H9 (cell line): ENCODE measurements at regions not wholly inside any gene's neighbourhood (a gene's known extent, or its start where the extent isn't known, plus 50 kb on each side); places are given as distances from the start of the nearest gene placed in this dataset.

ENCODE experiments used
- DNase-seq: peaks from one replicate; pipeline ENCODE4 v3.0.0-alpha.2; 2017
- H2AFZ ChIP-seq: one replicate; pipeline ENCODE4 v1.6.1; 2013; ENCODE audit warnings: mild to moderate bottlenecking, low read length, control low read depth, moderate library complexity
- H2AK5ac ChIP-seq: 2 replicates; pipeline ENCODE4 v1.6.1; 2013; ENCODE audit warnings: low read length, control low read depth, mixed read lengths; ENCODE audit not compliant: insufficient read length
- H2BK120ac ChIP-seq: one replicate; pipeline ENCODE4 v1.6.1; 2013; ENCODE audit warnings: low read depth, mild to moderate bottlenecking, low read length, control low read depth, inconsistent platforms; ENCODE audit not compliant: poor library complexity, severe bottlenecking
- H2BK12ac ChIP-seq: 2 replicates; pipeline ENCODE4 v1.6.1; 2013; ENCODE audit warnings: low read length, control low read depth, mixed read lengths, low read depth; ENCODE audit not compliant: insufficient read length
- H2BK15ac ChIP-seq: 2 replicates; pipeline ENCODE4 v1.6.1; 2013; ENCODE audit warnings: low read depth, low read length, control low read depth
- H2BK20ac ChIP-seq: one replicate; pipeline ENCODE4 v1.6.1; 2013; ENCODE audit warnings: low read depth, mild to moderate bottlenecking, low read length, control low read depth, inconsistent platforms; ENCODE audit not compliant: poor library complexity, severe bottlenecking
- H2BK5ac ChIP-seq: 2 replicates; pipeline ENCODE4 v1.6.1; 2013; ENCODE audit warnings: low read length, control low read depth, mixed read lengths; ENCODE audit not compliant: insufficient read length
- H3K14ac ChIP-seq: 2 replicates; pipeline ENCODE4 v1.6.1; 2013; ENCODE audit warnings: low read length, control low read depth; ENCODE audit not compliant: insufficient read depth
- H3K18ac ChIP-seq: 2 replicates; pipeline ENCODE4 v1.6.1; 2013; ENCODE audit warnings: low read depth, mild to moderate bottlenecking, mixed read lengths, low read length, control low read depth; ENCODE audit not compliant: insufficient read length
- H3K23ac ChIP-seq: 2 replicates; pipeline ENCODE4 v1.6.1; 2013; ENCODE audit warnings: low read length, control low read depth, mixed read lengths, low read depth; ENCODE audit not compliant: insufficient read length
- H3K23me2 ChIP-seq: 2 replicates; pipeline ENCODE4 v1.6.1; 2013; ENCODE audit warnings: low read depth, mild to moderate bottlenecking, mixed read lengths, low read length, control low read depth; ENCODE audit not compliant: insufficient read length, poor library complexity, severe bottlenecking
- H3K27ac ChIP-seq: 2 replicates; pipeline ENCODE4 v1.5.1; 2013; ENCODE audit warnings: low read length, control low read depth, mixed read lengths, low read depth; ENCODE audit not compliant: insufficient read length
- H3K27me3 ChIP-seq: 2 replicates; pipeline ENCODE4 v1.6.1; 2013; ENCODE audit warnings: low read length, control low read depth, inconsistent platforms; ENCODE audit not compliant: insufficient read depth
- H3K4ac ChIP-seq: 2 replicates; pipeline ENCODE4 v1.6.1; 2013; ENCODE audit warnings: low read depth, mild to moderate bottlenecking, control low read depth, inconsistent platforms, low read length, moderate library complexity
- H3K4me1 ChIP-seq: 2 replicates; pipeline ENCODE4 v1.6.1; 2013; ENCODE audit warnings: low read length, control low read depth, inconsistent platforms; ENCODE audit not compliant: insufficient read depth
- H3K4me2 ChIP-seq: 2 replicates; pipeline ENCODE4 v1.6.1; 2013; ENCODE audit warnings: low read length, control low read depth, mixed read lengths; ENCODE audit not compliant: insufficient read length, insufficient read depth
- H3K56ac ChIP-seq: 2 replicates; pipeline ENCODE4 v1.6.1; 2013; ENCODE audit warnings: low read depth, mild to moderate bottlenecking, mixed read lengths, low read length, control low read depth; ENCODE audit not compliant: insufficient read length
- H3K79me1 ChIP-seq: 2 replicates; pipeline ENCODE4 v1.6.1; 2013; ENCODE audit warnings: low read depth, mild to moderate bottlenecking, moderate library complexity, low read length, control low read depth, inconsistent platforms; ENCODE audit not compliant: insufficient read depth, poor library complexity, severe bottlenecking
- H3K79me2 ChIP-seq: 2 replicates; pipeline ENCODE4 v1.6.1; 2013; ENCODE audit warnings: low read length, control low read depth, inconsistent platforms; ENCODE audit not compliant: insufficient read depth
- H3K9ac ChIP-seq: 2 replicates; pipeline ENCODE4 v1.6.1; 2013; ENCODE audit warnings: low read length, control low read depth, mixed read lengths; ENCODE audit not compliant: insufficient read length; ENCODE audit errors: extremely low read depth
- H3K9me3 ChIP-seq: one replicate; pipeline ENCODE4 v1.6.1; 2013; ENCODE audit warnings: low read depth, low read length, inconsistent platforms; ENCODE audit not compliant: control insufficient read depth
- H3T11ph ChIP-seq: one replicate; pipeline ENCODE4 v1.6.1; 2013; ENCODE audit warnings: mild to moderate bottlenecking, low read length, control low read depth, inconsistent platforms
- H4K20me1 ChIP-seq: one replicate; pipeline ENCODE4 v1.6.1; 2013; ENCODE audit not compliant: control insufficient read depth, insufficient read length, insufficient read depth
- H4K5ac ChIP-seq: 2 replicates; pipeline ENCODE4 v1.6.1; 2013; ENCODE audit warnings: low read depth, mild to moderate bottlenecking, mixed read lengths, low read length, control low read depth; ENCODE audit not compliant: insufficient read length
- H4K8ac ChIP-seq: replicated peaks from 2 replicates; pipeline ENCODE4 v1.6.1; 2013; ENCODE audit warnings: low read length, control low read depth, mixed read lengths, low read depth; ENCODE audit not compliant: insufficient read length
- H4K91ac ChIP-seq: 2 replicates; pipeline ENCODE4 v1.6.1; 2013; ENCODE audit warnings: low read depth, mild to moderate bottlenecking, moderate library complexity, mixed read lengths, low read length, control low read depth; ENCODE audit not compliant: insufficient read length
- H3K27ac Mint-ChIP-seq, 3 experiments: 2 replicates in 2 of 3; 3 replicates in 1 of 3; pipeline ENCODE4 v1.8.0; 2020 to 2021; ENCODE audit warnings: mixed read lengths in 3 of 3, mild to moderate bottlenecking in 1 of 3, moderate library complexity in 1 of 3
- H3K27me3 Mint-ChIP-seq: 2 replicates; pipeline ENCODE4 v1.8.0; 2021; ENCODE audit warnings: low read depth, mild to moderate bottlenecking, moderate library complexity, mixed read lengths
- H3K36me3 Mint-ChIP-seq, 3 experiments: 2 replicates in 2 of 3; 3 replicates in 1 of 3; pipeline ENCODE4 v1.8.0; 2020 to 2021; ENCODE audit warnings: low read depth in 3 of 3, mixed read lengths in 3 of 3; ENCODE audit not compliant: insufficient read depth in 1 of 3
- H3K4me1 Mint-ChIP-seq, 2 experiments: 2 replicates each; pipeline ENCODE4 v1.8.0; 2020; ENCODE audit warnings: mixed read lengths in 2 of 2
- H3K4me3 Mint-ChIP-seq, 2 experiments: 2 replicates in 1 of 2; 3 replicates in 1 of 2; pipeline ENCODE4 v1.8.0; 2020 to 2021; ENCODE audit warnings: mild to moderate bottlenecking in 2 of 2, mixed read lengths in 2 of 2, moderate library complexity in 1 of 2
- H3K9me3 Mint-ChIP-seq, 2 experiments: 2 replicates in 1 of 2; 3 replicates in 1 of 2; pipeline ENCODE4 v1.8.0; 2020; ENCODE audit warnings: mild to moderate bottlenecking in 2 of 2, mixed read lengths in 2 of 2, moderate library complexity in 1 of 2
- CTCF ChIP-seq: fragments of 200-600 bp; sonication (generic); conservative IDR thresholded peaks from 3 replicates; pipeline ENCODE4 v1.8.0; 2021; ENCODE audit warnings: antibody characterized with exemption, mild to moderate bottlenecking
- WGBS: extraction: QIAGEN DNeasy Blood & Tissue Kit; methylation state at CpG from one replicate; pipeline ENCODE4 v1.1.7; 2013; ENCODE audit warnings: missing lambda C conversion rate, low lambda C conversion rate, mixed read lengths; ENCODE audit not compliant: insufficient read length; ENCODE audit errors: extremely low coverage; 5-methylcytosine and 5-hydroxymethylcytosine counted together

DNA sequence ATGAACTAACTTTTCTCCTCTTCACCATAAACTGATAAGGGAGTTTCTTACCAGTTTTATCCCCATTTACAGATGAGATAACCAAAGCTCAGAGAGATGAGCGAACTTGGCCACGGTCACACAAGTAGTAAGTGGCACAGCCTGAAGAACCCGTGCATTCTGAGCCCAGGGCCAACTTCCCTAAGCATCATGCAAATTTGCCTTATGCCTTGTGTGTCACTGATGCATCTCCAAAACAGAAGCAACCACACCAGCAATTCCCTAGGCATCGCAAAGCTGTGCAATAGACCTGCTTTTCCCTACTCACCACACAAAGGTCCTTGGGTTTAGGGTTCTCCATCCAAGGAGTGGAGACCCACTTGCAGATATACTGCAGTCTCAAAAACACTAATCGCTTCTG lies 304.5 kb upstream of the KAZN start:
- Histone ChIP-seq H2BK12ac (no peak overlapping the region), H3K79me2 (no peaks in the 10 kb centered on the region), H3K23ac (no peak overlapping the region), H2BK20ac (no peak overlapping the region), H3T11ph (no peak overlapping the region), H2BK15ac (no peak overlapping the region), H2AK5ac (no peak overlapping the region), H3K14ac (no peak overlapping the region), H3K9me3 (no peaks in the 10 kb centered on the region), H3K27me3 (no peaks in the 10 kb centered on the region), H4K5ac (no peak overlapping the region), H3K56ac (no peak overlapping the region), H3K4me2 (no peak overlapping the region), H3K9ac (no peak overlapping the region), H3K4me1 (peaks cover 11% of the 10 kb centered on the region; the same call in 1 of the 2 replicates), H2AFZ (no peak overlapping the region), H3K23me2 (no peaks in the 10 kb centered on the region), H3K27ac (no peak overlapping the region), H2BK5ac (no peak overlapping the region), H3K79me1 (no peaks in the 10 kb centered on the region), H4K91ac (no peak overlapping the region), H4K8ac (no peak overlapping the region), H2BK120ac (no peak overlapping the region), H3K4ac (no peak overlapping the region), H4K20me1 (no peaks in the 10 kb centered on the region), H3K18ac (no peak overlapping the region)
- no peak for TF ChIP-seq CTCF
- H3K27ac Mint-ChIP-seq = no peak overlapping the region
- H3K9me3 Mint-ChIP-seq = peaks cover 9 to 10% of the 10 kb centered on the region in 2 experiments
- peaks cover 29 to 31% of the 10 kb centered on the region in 2 experiments for H3K4me1 Mint-ChIP-seq
- H3K27me3 Mint-ChIP-seq = peaks cover 1% of the 10 kb centered on the region; the same call in 1 of the 2 replicates
- H3K36me3 Mint-ChIP-seq = peaks cover 2 to 14% (median 6%) of the 10 kb centered on the region in 3 experiments; a peak in 5 of 7 replicates
- whole genome bisulfite sequencing = no CpG with 5 or more reads among the region's 5 CpGs
- no peak for DNase-seq
- no peak overlapping the region for H3K4me3 Mint-ChIP-seq
